OCI-LY1 (cell line): ENCODE measurements at regions not wholly inside any gene's neighbourhood (a gene's known extent, or its start where the extent isn't known, plus 50 kb on each side); places are given as distances from the start of the nearest gene placed in this dataset.

Experiments
- H2AFZ ChIP-seq: fragments of 200-600 bp; sonication (generic), shearing (Covaris generic); 2 replicates; pipeline ENCODE4 v1.6.0; 2014; ENCODE audit warnings: antibody characterized with exemption, mild to moderate bottlenecking, low read length
- H3F3A ChIP-seq: fragments of 200-600 bp; sonication (generic), shearing (Covaris generic); 2 replicates; pipeline ENCODE4 v1.6.0; 2014; ENCODE audit warnings: mild to moderate bottlenecking, antibody characterized with exemption, low read length, moderate library complexity; ENCODE audit not compliant: insufficient read depth
- H3K27ac ChIP-seq: fragments of 200-600 bp; sonication (generic); 2 replicates; pipeline ENCODE4 v1.5.1; 2014; ENCODE audit warnings: low read length, mixed run types, mild to moderate bottlenecking, low read depth; ENCODE audit not compliant: poor library complexity, severe bottlenecking
- H3K27me3 ChIP-seq: fragments of 200-600 bp; sonication (generic); 2 replicates; pipeline ENCODE4 v1.6.0; 2014; ENCODE audit warnings: antibody characterized with exemption, mild to moderate bottlenecking, low read length, moderate library complexity; ENCODE audit not compliant: insufficient read depth
- H3K36me3 ChIP-seq: fragments of 200-600 bp; sonication (generic); 2 replicates; pipeline ENCODE4 v1.6.1; 2014; ENCODE audit warnings: mild to moderate bottlenecking, antibody characterized with exemption, low read length, moderate library complexity, mixed read lengths; ENCODE audit not compliant: insufficient read depth
- H3K4me1 ChIP-seq: fragments of 200-600 bp; sonication (generic); 2 replicates; pipeline ENCODE4 v1.5.1; 2014; ENCODE audit warnings: mild to moderate bottlenecking, low read length, moderate library complexity; ENCODE audit not compliant: insufficient read depth, severe bottlenecking
- H3K4me2 ChIP-seq: fragments of 200-600 bp; sonication (generic), shearing (Covaris generic); 2 replicates; pipeline ENCODE4 v1.6.1; 2014; ENCODE audit warnings: low read length
- H3K4me3 ChIP-seq: fragments of 200-600 bp; sonication (generic); 2 replicates; pipeline ENCODE4 v1.5.1; 2014; ENCODE audit warnings: low read length, low read depth, mild to moderate bottlenecking, mixed read lengths; ENCODE audit not compliant: poor library complexity, severe bottlenecking
- H3K79me2 ChIP-seq: fragments of 200-600 bp; shearing (Covaris generic); 2 replicates; pipeline ENCODE4 v1.6.1; 2016; ENCODE audit warnings: mixed run types, low read length, mixed read lengths; ENCODE audit not compliant: insufficient read depth
- H3K9ac ChIP-seq: fragments of 200-600 bp; sonication (generic), shearing (Covaris generic); 2 replicates; pipeline ENCODE4 v1.6.1; 2014; ENCODE audit warnings: mild to moderate bottlenecking, low read length, mixed read lengths
- H3K9me2 ChIP-seq: fragments of 200-600 bp; sonication (generic), shearing (Covaris generic); 2 replicates; pipeline ENCODE4 v1.6.1; 2014; ENCODE audit warnings: low read depth, mild to moderate bottlenecking, low read length, mixed read lengths
- H3K9me3 ChIP-seq: fragments of 200-600 bp; shearing (Covaris generic); 2 replicates; pipeline ENCODE4 v1.6.1; 2014; ENCODE audit warnings: low read length, mixed read lengths
- H4K20me1 ChIP-seq: fragments of 200-600 bp; sonication (generic), shearing (Covaris generic); 2 replicates; pipeline ENCODE4 v1.6.0; 2016; ENCODE audit warnings: mild to moderate bottlenecking, low read length; ENCODE audit not compliant: insufficient read depth
- CTCF ChIP-seq: fragments of 200-600 bp; sonication (generic), shearing (Covaris generic); IDR thresholded peaks from 2 replicates; pipeline ENCODE4 v1.5.1; 2017; ENCODE audit warnings: mild to moderate bottlenecking, antibody characterized with exemption, low read length, moderate library complexity, mixed read lengths
- EZH2 ChIP-seq: fragments of 200-600 bp; sonication (generic), shearing (Covaris generic); IDR thresholded peaks from 2 replicates; pipeline ENCODE4 v1.8.0; 2017; ENCODE audit warnings: borderline replicate concordance, mixed run types, mild to moderate bottlenecking, antibody characterized with exemption, low read length, moderate library complexity, mixed read lengths

- H3K4me2 ChIP-seq: no peak overlapping the region
- no peaks in the 10 kb centered on the region for H3K9me3 ChIP-seq
- no peaks in the 10 kb centered on the region for H3K79me2 ChIP-seq
- H3K4me3 ChIP-seq: no peak overlapping the region
- TF ChIP-seq CTCF (no peak), EZH2 (no peak)
- H3K27ac ChIP-seq: no peak overlapping the region
- no peaks in the 10 kb centered on the region for H4K20me1 ChIP-seq
- H3K9me2 ChIP-seq: no peaks in the 10 kb centered on the region
- H2AFZ ChIP-seq: no peak overlapping the region
- H3K27me3 ChIP-seq: 0 out of 2 replicates have a peak, but pooled peaks cover 3% of the 10 kb centered on the region
- H3K36me3 ChIP-seq: no peaks in the 10 kb centered on the region
- H3K4me1 ChIP-seq: no peaks in the 10 kb centered on the region
- H3F3A ChIP-seq: no peaks in the 10 kb centered on the region
- H3K9ac ChIP-seq: no peak overlapping the region
These were observed 137.5 kb upstream of the IRX3 start for GRCh38 chr16:54424043-54424451.

- Histone ChIP-seq H3K9ac (no peak overlapping the region), H2AFZ (no peak overlapping the region), H3K9me3 (no peaks in the 10 kb centered on the region), H3K79me2 (no peaks in the 10 kb centered on the region), H3K4me2 (no peak overlapping the region), H3K36me3 (no peaks in the 10 kb centered on the region), H4K20me1 (no peaks in the 10 kb centered on the region), H3K9me2 (no peaks in the 10 kb centered on the region), H3K27me3 (0 out of 2 replicates have a peak, but pooled peaks cover 3% of the 10 kb centered on the region), H3K4me1 (no peaks in the 10 kb centered on the region), H3F3A (no peaks in the 10 kb centered on the region), H3K4me3 (no peak overlapping the region), H3K27ac (no peak overlapping the region)
- TF ChIP-seq CTCF (no peak), EZH2 (no peak)
These were observed 136.0 kb upstream of the IRX3 start for GRCh38 chr16:54422569-54422978.

- Histone ChIP-seq H3K27me3 (0 out of 2 replicates have a peak, but pooled peaks cover 3% of the 10 kb centered on the region), H3K36me3 (no peaks in the 10 kb centered on the region), H3K27ac (no peak overlapping the region), H3K79me2 (no peaks in the 10 kb centered on the region), H3K4me1 (no peaks in the 10 kb centered on the region), H2AFZ (no peak overlapping the region), H3K9me2 (no peaks in the 10 kb centered on the region), H3K9ac (no peak overlapping the region), H3F3A (no peaks in the 10 kb centered on the region), H3K9me3 (no peaks in the 10 kb centered on the region), H4K20me1 (no peaks in the 10 kb centered on the region), H3K4me2 (no peak overlapping the region), H3K4me3 (no peak overlapping the region)
- TF ChIP-seq CTCF (no peak), EZH2 (no peak)
These were observed 135.6 kb upstream of the IRX3 start for GRCh38 chr16:54422159-54422558.
